ENCODE measurements at regions not wholly inside any gene's neighbourhood (a gene's known extent, or its start where the extent isn't known, plus 50 kb on each side); places are given as distances from the start of the nearest gene placed in this dataset.

DNA sequence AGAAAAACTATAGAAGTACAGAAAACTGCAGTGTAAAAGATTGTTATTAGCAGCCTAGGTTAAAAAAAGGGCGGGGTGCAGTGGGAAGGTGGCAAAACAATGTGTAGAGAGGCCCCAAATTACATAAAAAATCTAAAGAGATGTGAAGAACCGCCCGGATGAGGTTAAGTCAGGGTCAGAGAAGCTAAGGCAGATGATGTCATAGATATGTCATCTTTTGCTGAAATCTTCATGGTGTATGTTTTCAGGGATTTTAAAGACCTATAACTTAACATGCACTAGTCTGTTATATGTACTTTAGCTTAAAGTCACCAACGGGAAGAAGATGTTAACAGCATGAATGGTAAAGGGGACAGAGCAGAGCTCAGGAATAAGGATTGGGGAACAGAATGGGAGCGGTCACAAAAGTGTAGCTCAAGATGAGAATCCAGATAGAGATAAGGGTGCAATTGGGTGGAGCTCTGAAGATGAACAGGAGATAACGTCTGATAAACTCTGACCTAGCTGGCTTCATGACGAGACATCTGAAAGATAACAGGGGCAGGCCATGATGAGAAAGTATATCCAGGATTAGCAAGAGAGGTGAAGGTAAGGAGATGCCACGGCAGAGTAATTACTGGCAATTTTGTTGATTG lies 83.4 kb downstream of the TFAP2A start:
- H3K9me1 ChIP-seq (replicated peaks; ENCODE audit: control insufficient read depth, extremely low read depth, insufficient read depth, low read length) = no peaks in the 10 kb centered on the region
- intact Hi-C loops (cut with micrococcal nuclease) = no loop called here
- no peak overlapping the region for H3K4me2 ChIP-seq (ENCODE audit: insufficient read depth, low read length)
- H3K27ac ChIP-seq (ENCODE audit: insufficient read depth, low read depth, low read length) = no peak overlapping the region
- CTCF ChIA-PET = no interaction called here
- H2AFZ ChIP-seq (ENCODE audit: low read depth, low read length) = no peak overlapping the region
- H3K4me3 ChIP-seq (replicated peaks in 1 of 3; ENCODE audit: insufficient read depth in 1 of 3, low read depth in 1 of 3, low read length in 3 of 3) = no peak overlapping the region
- H3K9me3 ChIP-seq (replicated peaks; ENCODE audit: control insufficient read depth, insufficient read depth, low read length) = peaks cover 2% of the 10 kb centered on the region
- H3K79me2 ChIP-seq (ENCODE audit: control insufficient read depth, insufficient read depth, low read length) = no peaks in the 10 kb centered on the region
- FAIRE-seq (no peak), DNase-seq (ENCODE audit: low read depth, low spot score) (no peak)
- POLR2A ChIA-PET = no interaction called here
- no peaks in the 10 kb centered on the region for H3K36me3 ChIP-seq (ENCODE audit: control insufficient read depth in 2 of 2, extremely low read depth in 1 of 2, insufficient read depth in 2 of 2, low read length in 2 of 2)
- dilution Hi-C loops (cut with MboI; ENCODE audit: extremely low pct_ligation_motif_present, low sequenced_read_pairs) = no loop called here
- no peaks in the 10 kb centered on the region for H4K20me1 ChIP-seq (replicated peaks; ENCODE audit: control insufficient read depth, extremely low read depth, insufficient read depth, low read length)
- no peak for TF ChIP-seq EZH2 (IDR thresholded peaks at IDR 0.05; ENCODE audit: borderline replicate concordance, low read depth, low read length, severe bottlenecking)
- no peak for TF ChIP-seq POLR2AphosphoS5 (IDR thresholded peaks at IDR 0.05; ENCODE audit: insufficient read depth, low read depth, low read length)
- TF ChIP-seq POLR2A (IDR thresholded peaks at IDR 0.05; ENCODE audit: low read depth, low read length) = no peak
- H3K27me3 ChIP-seq (ENCODE audit: control insufficient read depth in 2 of 2, insufficient read depth in 2 of 2, low read length in 2 of 2) = no peaks in the 10 kb centered on the region
- H3K4me1 ChIP-seq (ENCODE audit: control insufficient read depth, extremely low read depth, insufficient read depth, low read length) = no peaks in the 10 kb centered on the region
- H3K9ac ChIP-seq (replicated peaks; ENCODE audit: extremely low read depth, insufficient read depth, low read length) = no peak overlapping the region
- no TSS peak for BruUV-seq (replicated peaks)

DNA sequence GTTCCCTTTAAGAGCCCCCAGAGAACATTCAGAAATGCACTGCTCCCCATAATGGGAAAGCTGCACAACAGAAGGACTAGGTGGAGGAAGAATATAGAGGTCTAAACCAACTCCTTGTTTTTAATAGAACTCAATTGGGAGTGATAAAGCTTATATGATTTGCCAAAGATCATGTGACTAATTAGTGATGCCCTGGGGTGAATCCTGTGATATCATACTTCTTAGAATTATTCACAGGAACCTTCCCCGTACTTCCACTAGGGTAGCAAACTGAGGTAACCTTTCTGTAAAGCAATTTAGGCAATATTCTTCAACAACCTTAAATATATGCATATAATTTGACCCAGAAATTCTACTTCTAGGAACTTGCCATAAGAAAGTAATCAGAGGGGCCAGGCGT lies 84.4 kb downstream of the TFAP2A start:
- FAIRE-seq = no peak
- no peak for DNase-seq (ENCODE audit: low read depth, low spot score)
- Histone ChIP-seq H3K27ac (ENCODE audit: insufficient read depth, low read depth, low read length) (no peak overlapping the region), H3K36me3 (ENCODE audit: control insufficient read depth in 2 of 2, extremely low read depth in 1 of 2, insufficient read depth in 2 of 2, low read length in 2 of 2) (no peaks in the 10 kb centered on the region), H3K4me3 (replicated peaks in 1 of 3; ENCODE audit: insufficient read depth in 1 of 3, low read depth in 1 of 3, low read length in 3 of 3) (no peak overlapping the region), H3K9me3 (replicated peaks; ENCODE audit: control insufficient read depth, insufficient read depth, low read length) (peaks cover 4% of the 10 kb centered on the region), H3K4me2 (ENCODE audit: insufficient read depth, low read length) (no peak overlapping the region), H3K79me2 (ENCODE audit: control insufficient read depth, insufficient read depth, low read length) (no peaks in the 10 kb centered on the region), H2AFZ (ENCODE audit: low read depth, low read length) (no peak overlapping the region), H3K9ac (replicated peaks; ENCODE audit: extremely low read depth, insufficient read depth, low read length) (no peak overlapping the region), H3K27me3 (ENCODE audit: control insufficient read depth in 2 of 2, insufficient read depth in 2 of 2, low read length in 2 of 2) (no peaks in the 10 kb centered on the region), H3K4me1 (ENCODE audit: control insufficient read depth, extremely low read depth, insufficient read depth, low read length) (no peaks in the 10 kb centered on the region), H3K9me1 (replicated peaks; ENCODE audit: control insufficient read depth, extremely low read depth, insufficient read depth, low read length) (no peaks in the 10 kb centered on the region), H4K20me1 (replicated peaks; ENCODE audit: control insufficient read depth, extremely low read depth, insufficient read depth, low read length) (no peaks in the 10 kb centered on the region)
- intact Hi-C loops (cut with micrococcal nuclease) (no loop called here), dilution Hi-C loops (cut with MboI; ENCODE audit: extremely low pct_ligation_motif_present, low sequenced_read_pairs) (no loop called here)
- TF ChIP-seq EZH2 (IDR thresholded peaks at IDR 0.05; ENCODE audit: borderline replicate concordance, low read depth, low read length, severe bottlenecking) (no peak), POLR2A (IDR thresholded peaks at IDR 0.05; ENCODE audit: low read depth, low read length) (no peak), FOS (IDR thresholded peaks at IDR 0.05; ENCODE audit: borderline replicate concordance, insufficient read depth, low read length) (no peak), JUN (IDR thresholded peaks at IDR 0.05; ENCODE audit: borderline replicate concordance, insufficient read depth, insufficient read length, low read depth) (no peak), MYC (IDR thresholded peaks at IDR 0.05; ENCODE audit: low read depth, low read length) (no peak), GATA2 (IDR thresholded peaks at IDR 0.05; ENCODE audit: insufficient read depth, insufficient read length, low read depth, low read length) (no peak), POLR2AphosphoS5 (IDR thresholded peaks at IDR 0.05; ENCODE audit: insufficient read depth, low read depth, low read length) (no peak)
- no TSS peak for BruUV-seq (replicated peaks)
- POLR2A ChIA-PET = no interaction called here
- CTCF ChIA-PET = no interaction called here
